IPS-NIHi11 (cell line): ENCODE measurements at regions not wholly inside any gene's neighbourhood (a gene's known extent, or its start where the extent isn't known, plus 50 kb on each side); places are given as distances from the start of the nearest gene placed in this dataset.
"Not testable (repeated sequence)": the region's sequence is repeated elsewhere in the genome, so short reads cannot be mapped to it uniquely, and the experiment has no call there.

Experiments
- DNase-seq: peaks from one replicate; pipeline ENCODE4 v3.0.0; 2012; ENCODE audit warnings: mixed read lengths, low spot score

DNA sequence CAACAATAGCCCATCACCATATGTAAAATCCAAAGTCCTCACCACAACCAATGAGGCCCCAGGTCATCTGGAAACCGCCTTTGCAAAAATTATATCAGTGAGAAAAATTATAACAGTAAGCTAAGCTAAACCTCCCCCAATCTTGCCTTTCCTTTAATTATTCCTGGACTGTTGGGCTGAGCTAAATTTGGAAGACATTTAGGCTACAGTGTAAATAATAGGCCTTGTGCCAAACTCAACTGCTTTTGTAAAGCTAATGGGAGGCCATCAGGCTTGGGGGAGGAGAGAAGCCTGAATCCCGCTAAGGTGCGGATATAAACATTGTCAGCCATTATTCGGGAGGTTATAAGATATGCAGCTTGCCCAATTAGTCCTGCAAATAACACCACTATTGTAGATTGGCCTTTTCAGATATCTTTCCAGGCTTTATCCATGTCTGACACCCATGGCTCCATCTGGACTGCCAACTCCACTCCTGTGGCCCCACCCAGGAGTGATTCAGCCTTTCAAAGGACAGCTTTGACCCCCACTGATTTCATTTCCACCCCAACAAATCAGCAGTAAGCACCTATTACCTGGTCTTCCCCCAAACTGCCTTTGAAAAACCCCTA lies 53.0 kb upstream of the CA12 start:
- DNase-seq = no peak

GRCh38 chr15:63435204-63435820 lies 53.7 kb upstream of the CA12 start:
- no peak for DNase-seq

DNA sequence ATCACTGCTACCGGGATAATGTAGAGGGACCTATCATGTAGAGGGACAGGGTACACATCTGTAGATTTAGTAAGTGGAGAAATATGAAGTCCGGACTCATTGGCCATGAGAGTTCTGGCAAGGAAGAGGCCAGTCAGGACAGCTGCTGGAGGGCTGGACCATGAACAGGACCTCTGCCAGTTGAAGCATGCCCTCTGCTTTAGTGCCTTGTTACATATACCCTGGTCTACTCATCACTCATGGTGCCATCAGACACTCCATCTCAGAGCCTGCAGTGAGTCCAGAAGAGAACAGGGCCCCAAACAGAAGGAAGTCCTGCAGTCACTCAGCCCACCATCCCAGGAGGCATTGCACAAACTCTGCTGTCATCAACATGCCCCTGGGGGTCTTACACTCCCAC lies 54.7 kb upstream of the CA12 start:
- no peak for DNase-seq

- peak; percentile 55 for DNase-seq
Observed at GRCh38 chr15:63436872-63437375, 55.3 kb upstream of the CA12 start.

GRCh38 chr15:63439536-63440264 lies 58.1 kb upstream of the CA12 start:
- DNase-seq = no peak

DNA sequence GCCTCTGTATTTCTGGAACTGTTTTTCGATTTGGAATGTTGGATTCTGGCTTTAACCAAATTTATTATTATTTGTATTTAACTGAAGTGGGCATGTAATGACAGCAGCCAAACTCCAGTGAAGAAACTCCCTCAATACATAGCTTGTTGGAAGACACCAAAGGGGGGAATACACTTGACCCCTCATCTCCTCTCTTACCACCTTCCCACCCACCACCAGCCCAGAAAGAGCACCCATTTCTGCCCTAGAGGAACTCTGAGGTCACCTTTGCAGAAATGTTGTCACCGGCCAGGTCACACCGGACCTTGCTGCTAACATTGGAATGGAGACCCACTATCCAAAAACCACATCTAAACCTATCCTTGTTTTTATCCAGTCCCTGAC lies 58.6 kb upstream of the CA12 start:
- DNase-seq = no peak

DNA sequence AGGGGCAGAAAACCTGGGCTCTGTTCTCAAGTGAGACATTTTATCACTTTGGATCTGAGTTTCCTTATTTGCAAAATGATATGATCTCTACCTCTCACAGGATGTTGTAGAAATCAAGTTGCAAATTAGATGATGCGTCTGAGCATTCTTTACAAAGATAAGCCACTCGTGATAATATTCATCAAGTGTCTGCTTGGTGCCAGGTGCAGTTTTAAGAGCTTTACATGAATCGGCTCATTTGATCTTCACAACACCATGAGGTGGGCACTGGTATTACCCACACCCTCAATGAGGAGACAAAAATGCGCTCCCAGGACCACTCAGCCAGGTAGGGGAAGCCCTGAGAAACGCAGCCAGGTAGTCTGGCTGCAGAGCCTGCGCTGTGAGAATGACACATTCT lies 59.1 kb upstream of the CA12 start:
- DNase-seq = no peak

GRCh38 chr15:63441266-63441665 lies 59.6 kb upstream of the CA12 start:
- DNase-seq = no peak

- DNase-seq = no peak
Observed at GRCh38 chr15:63442080-63442479, 60.4 kb upstream of the CA12 start.

DNA sequence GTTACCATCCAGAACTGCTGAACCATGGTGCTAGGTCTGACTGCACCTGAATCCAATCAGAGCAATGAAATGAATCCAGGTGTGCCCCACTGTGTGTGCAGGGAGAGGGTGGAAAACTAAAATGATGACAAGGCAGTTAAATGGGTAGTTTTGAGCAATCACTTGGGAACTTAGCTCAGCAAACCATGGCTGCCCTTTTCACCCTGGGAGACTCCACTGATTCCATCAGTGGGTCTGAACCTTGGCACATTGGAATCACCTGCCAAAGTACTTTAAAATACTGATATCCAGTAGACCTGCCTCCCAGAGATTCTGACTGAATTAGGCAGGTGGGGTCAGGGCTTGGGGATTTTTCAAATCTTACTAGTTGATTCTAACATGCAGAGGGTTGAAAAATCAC lies 59.8 kb upstream of the USP3 start:
- no peak for DNase-seq

- DNase-seq = no peak
Observed at GRCh38 chr15:63446255-63446654, 58.1 kb upstream of the USP3 start.

DNA sequence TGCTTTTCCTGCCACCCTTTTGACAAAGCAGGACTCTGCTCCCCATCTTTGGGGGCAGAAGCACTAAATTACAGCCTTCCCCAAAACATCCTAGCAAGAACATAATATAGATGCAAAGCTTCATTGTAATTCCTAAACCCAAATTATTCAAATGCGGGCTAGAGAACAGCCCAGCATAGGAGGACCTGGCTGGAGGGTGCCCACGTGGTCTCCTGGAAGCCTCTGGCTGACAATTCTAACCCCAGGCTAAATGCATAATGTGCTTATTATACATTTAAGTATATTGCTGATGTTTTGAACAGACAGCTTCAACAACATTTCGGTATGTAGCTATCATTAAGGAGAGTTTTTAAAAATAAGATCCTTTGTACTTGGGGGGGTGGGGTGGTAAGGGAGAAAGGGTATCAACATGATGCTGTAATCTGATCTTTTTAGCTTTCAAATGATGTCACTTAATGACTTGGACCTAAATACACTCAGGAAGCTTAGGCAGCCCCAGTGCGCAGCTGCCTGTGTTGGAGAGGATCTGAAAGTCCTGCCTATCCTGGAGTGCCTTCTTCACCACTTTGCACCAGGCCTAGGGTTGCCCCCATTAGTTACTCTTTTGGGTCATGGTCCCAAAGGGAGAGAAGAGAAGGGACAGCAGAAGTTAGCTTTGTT lies 57.2 kb upstream of the USP3 start:
- DNase-seq = no peak

DNA sequence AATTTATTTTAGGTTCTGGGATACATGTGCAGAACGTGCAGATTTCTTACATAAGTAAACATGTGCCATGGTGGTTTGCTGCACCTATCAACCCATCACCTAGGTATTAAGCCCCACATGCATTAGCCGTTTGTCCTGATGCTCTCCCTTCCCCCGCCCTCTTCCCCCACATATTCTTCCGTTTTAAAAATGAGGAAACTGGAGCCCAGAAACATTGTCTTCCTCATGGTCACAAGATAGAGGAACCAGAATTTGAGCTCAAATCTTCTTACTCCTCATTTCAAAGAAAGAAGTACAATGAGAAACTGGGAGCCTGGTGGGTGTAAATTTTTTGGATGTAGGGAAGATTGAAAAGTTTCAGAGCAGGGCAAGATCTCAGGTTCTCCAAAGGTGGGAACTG lies 56.1 kb upstream of the USP3 start:
- DNase-seq = no peak

DNA sequence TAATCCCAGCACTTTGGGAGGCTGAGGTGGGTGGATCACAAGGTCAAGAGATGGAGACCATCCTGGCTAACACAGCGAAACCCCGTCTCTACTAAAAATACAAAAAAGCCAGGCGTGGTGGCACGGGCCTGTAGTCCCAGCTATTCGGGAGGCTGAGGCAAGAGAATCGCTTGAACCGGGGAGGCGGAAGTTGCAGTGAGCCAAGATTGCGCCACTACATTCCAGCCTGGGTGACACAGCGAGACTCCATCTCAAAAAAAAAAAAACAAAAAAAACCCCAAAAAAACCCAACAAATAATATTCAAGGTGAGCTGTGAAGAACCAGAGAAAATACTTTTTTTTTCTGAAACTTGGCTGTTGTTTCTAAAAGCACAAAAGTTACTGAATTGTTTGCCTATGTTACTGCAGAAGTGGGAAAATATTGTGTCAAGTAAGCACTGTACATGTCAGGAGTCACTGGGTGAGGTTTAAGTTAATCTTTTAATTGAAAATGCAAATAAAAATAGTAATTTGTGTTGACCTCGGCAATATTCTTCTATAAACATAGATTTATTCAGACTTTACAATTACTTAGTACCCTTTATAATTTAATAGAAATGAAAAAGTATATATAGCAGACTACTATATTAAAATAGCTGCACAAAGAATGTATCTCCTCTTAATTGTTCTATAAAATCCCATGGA lies 55.4 kb upstream of the USP3 start:
- not testable (repeated sequence) for DNase-seq

DNA sequence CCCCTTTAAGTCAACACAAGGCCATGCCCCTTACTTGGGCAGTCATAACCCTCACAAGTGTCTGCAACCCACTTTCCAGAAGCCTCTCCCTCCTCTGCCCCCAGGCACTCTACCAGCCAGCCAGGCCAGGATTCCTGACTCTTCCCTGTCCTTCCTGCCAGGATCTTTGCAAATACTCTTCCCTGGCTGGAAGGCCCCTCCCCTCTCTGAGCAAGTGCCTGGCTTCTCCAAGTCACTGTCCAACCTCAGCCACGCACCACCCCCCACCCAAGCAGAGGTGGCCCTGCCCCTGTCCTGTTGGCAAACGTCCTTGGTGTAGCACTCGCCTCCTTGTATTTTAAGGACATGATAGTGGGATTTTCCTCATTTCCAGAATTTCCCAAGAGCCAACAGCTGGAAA lies 54.7 kb upstream of the USP3 start:
- DNase-seq = peak; percentile 41

DNA sequence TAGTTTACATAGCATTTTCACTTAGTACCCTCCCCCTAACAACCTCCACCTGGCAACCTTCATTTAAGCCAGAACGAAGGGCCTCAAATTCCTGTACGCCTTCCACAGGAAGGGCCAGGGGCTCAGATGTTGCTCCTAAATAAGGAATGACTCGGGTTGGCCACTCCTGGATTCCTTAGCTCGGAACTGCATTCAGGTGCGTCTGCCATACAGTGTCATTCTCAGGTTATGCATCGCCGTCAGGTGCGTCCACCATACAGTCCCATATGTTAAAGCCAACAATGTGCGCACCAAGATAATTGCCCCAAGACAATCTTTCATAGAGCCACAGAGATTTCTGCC lies 53.5 kb upstream of the USP3 start:
- no peak for DNase-seq

DNA sequence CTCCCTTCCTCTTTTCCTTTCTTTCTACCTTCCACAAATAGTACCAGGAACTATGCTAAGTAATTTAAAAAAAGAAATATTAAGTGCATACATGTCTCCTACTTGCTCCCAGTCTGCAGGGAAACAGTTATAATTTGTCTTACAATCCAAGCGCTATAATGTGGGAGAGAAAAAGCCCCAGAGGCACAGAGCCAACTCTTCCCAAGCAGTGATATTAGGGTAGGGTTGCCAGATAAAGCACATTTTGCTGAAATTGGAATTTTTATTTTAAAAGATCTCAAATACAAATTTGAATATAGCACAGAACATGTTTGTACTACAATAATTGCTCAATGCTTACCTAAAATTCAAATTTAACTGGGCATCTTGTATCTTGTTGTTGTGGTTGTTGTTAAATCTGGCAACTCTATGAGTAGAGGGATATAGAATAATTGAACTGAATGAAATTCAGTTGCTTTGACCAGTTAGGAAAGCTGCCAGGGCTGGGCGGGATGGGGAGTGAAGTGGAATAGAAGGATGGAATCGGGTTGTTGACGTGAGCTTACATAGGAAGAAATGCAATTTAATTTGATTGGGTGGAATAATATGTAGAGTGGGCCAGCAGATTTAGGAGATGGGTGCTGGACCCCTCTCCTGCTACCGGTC lies 52.6 kb upstream of the USP3 start:
- DNase-seq = no peak

DNA sequence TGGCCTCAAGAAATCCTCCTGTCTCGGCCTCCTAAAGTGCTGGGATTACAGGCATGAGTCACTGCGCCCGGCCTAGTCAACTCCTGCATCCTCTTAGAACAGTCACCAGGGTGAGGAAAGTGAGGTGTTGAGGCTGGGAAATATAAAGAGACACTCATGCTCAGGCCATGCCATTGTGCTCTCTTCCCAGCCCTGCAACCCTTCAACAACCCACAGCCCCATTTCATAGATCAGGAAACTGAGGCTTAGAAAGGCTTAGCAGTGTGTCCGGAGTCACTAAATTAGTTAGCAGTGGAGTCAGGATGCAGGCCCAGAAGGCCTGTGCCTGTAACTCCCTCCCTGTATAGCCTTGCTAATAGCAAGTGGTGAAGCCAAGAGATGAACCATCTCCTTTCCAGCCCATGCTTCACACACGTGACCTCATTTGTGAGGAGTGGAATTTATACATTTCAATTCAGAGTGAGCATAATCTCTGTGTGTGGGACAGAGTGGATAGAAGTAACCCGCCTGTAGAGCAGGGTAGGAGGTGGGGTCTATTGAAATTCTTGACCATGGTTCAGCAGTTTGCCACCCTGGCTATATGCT lies 51.7 kb upstream of the USP3 start:
- DNase-seq = no peak

DNA sequence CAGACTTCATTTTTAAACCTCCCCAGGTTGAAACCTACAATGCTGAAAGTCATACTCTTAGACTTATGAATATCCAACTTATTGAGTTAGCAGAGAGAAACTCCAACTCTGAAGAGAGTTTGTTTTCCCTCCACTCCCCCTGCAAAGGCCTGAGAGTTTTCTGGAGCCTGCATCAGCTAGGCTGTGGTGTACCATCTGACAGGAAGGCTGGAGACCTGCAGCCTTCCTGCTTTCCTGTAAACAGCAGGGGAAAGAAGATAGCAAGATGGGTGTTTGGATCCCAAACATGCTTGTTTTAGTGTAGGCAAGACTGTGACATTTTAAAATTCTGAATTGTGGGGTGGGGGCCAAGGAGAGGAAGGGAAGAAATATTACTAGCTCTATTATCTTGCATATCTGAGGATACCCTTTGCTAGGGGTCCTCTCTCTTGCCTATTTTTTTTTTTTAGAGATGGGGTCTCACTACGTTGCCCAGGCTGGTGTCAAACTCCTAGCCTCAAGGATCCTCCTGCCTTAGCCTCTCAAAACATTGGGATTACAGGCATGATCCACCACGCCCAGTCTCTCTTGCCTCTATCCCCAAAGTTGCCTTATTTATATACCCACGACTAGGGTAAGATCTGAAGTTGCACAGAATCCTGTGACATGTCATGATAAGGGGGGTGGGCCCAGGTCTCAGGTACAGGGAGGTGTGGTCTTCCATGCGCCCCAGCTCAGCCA lies 51.0 kb upstream of the USP3 start:
- DNase-seq = no peak

GRCh38 chr15:63454503-63455211 lies 49.7 kb upstream of the USP3 start:
- DNase-seq = no peak
